IMR-90 (cell line): ENCODE measurements at regions not wholly inside any gene's neighbourhood (a gene's known extent, or its start where the extent isn't known, plus 50 kb on each side); places are given as distances from the start of the nearest gene placed in this dataset.

Experiments
- ATAC-seq: fragments of 200-7000 bp; cut with Tn5 transposase; 2 replicates; pipeline ENCODE4 v1.9.1; 2020; ENCODE audit warnings: low read depth, mild to moderate bottlenecking, moderate library complexity
- BruUV-seq: library from RNA; stranded (reverse); fragments of 400-500 nt; replicated peaks from 2 replicates; lab custom pipeline; 2021; lab: Mats Ljungman, UMichigan
- CTCF ChIA-PET: fragments of 300-600 bp; formaldehyde crosslinking; extraction: SDS; loops from one replicate; lab custom pipeline; 2021; ENCODE audit warnings: antibody characterized with exemption; lab: Yijun Ruan, JAX
- POLR2A ChIA-PET: fragments of 300-600 bp; sonication (Branson Sonifier 250); formaldehyde crosslinking; loops from one replicate; lab custom pipeline; 2022; ENCODE audit warnings: antibody characterized with exemption; ENCODE audit not compliant: unreplicated experiment; lab: Charles Lee
- DNase-seq: peaks from one replicate; pipeline ENCODE4 v3.0.0; 2013
- H2AFZ ChIP-seq: replicated peaks from 2 replicates; pipeline ENCODE3; 2013; ENCODE audit warnings: low read length, mild to moderate bottlenecking; ENCODE audit not compliant: poor library complexity
- H2AK5ac ChIP-seq: 2 replicates; pipeline ENCODE4 v1.6.1; 2013; ENCODE audit warnings: low read depth, low read length, inconsistent platforms
- H2AK9ac ChIP-seq: replicated peaks from 2 replicates; pipeline ENCODE3; 2013; ENCODE audit warnings: mild to moderate bottlenecking, low read depth, low read length, moderate library complexity; ENCODE audit not compliant: poor library complexity
- H2BK120ac ChIP-seq: 2 replicates; pipeline ENCODE4 v1.6.1; 2013; ENCODE audit warnings: low read depth, low read length, inconsistent platforms
- H2BK15ac ChIP-seq: 3 replicates; pipeline ENCODE4 v1.6.1; 2013; ENCODE audit warnings: low read depth, low read length, inconsistent platforms
- H2BK20ac ChIP-seq: 2 replicates; pipeline ENCODE4 v1.6.1; 2013; ENCODE audit warnings: low read depth, mild to moderate bottlenecking, inconsistent platforms, low read length, moderate library complexity
- H2BK5ac ChIP-seq: 2 replicates; pipeline ENCODE4 v1.6.1; 2013; ENCODE audit warnings: mild to moderate bottlenecking, low read depth, low read length, inconsistent platforms; ENCODE audit not compliant: poor library complexity, severe bottlenecking
- H3K14ac ChIP-seq: replicated peaks from 2 replicates; pipeline ENCODE4 v1.6.1; 2013; ENCODE audit warnings: low read depth, low read length, inconsistent platforms
- H3K18ac ChIP-seq: 2 replicates; pipeline ENCODE4 v1.6.1; 2013; ENCODE audit warnings: low read depth, low read length, control low read depth
- H3K23ac ChIP-seq: 2 replicates; pipeline ENCODE4 v1.6.1; 2013; ENCODE audit warnings: low read depth, low read length, inconsistent platforms
- H3K27ac ChIP-seq: 2 replicates; pipeline ENCODE4 v1.5.1; 2013; ENCODE audit warnings: mild to moderate bottlenecking, control low read depth, low read length; ENCODE audit not compliant: insufficient read depth
- H3K27me3 ChIP-seq: 2 replicates; pipeline ENCODE4 v1.6.1; 2013; ENCODE audit warnings: low read length; ENCODE audit not compliant: control insufficient read depth, insufficient read depth
- H3K36me3 ChIP-seq: 2 replicates; pipeline ENCODE4 v1.6.1; 2013; ENCODE audit warnings: low read length, mixed read lengths; ENCODE audit not compliant: control insufficient read depth, insufficient read depth
- H3K4ac ChIP-seq: 2 replicates; pipeline ENCODE4 v1.6.1; 2013; ENCODE audit warnings: low read depth, low read length, inconsistent platforms
- H3K4me1 ChIP-seq: 2 replicates; pipeline ENCODE4 v1.6.1; 2013; ENCODE audit warnings: low read length, mixed read lengths; ENCODE audit not compliant: control insufficient read depth, insufficient read depth
- H3K4me2 ChIP-seq: 2 replicates; pipeline ENCODE4 v1.6.1; 2013; ENCODE audit warnings: low read depth, mild to moderate bottlenecking, control low read depth, low read length, moderate library complexity
- H3K4me3 ChIP-seq: 2 replicates; pipeline ENCODE4 v1.5.1; 2013; ENCODE audit warnings: low read depth, mild to moderate bottlenecking, control low read depth, low read length, moderate library complexity; ENCODE audit not compliant: insufficient read depth
- H3K56ac ChIP-seq: 2 replicates; pipeline ENCODE4 v1.6.1; 2013; ENCODE audit warnings: low read length, inconsistent platforms; ENCODE audit not compliant: insufficient read depth; ENCODE audit errors: extremely low read depth
- H3K79me1 ChIP-seq, 2 experiments: 2 replicates each; pipeline ENCODE4 v1.6.1; 2013; ENCODE audit warnings: low read length in 2 of 2, inconsistent platforms in 1 of 2, low read depth in 1 of 2
- H3K9ac ChIP-seq: 2 replicates; pipeline ENCODE4 v1.6.1; 2013; ENCODE audit warnings: low read depth, low read length, control low read depth
- H3K9me1 ChIP-seq: 2 replicates; pipeline ENCODE4 v1.6.1; 2013; ENCODE audit warnings: low read length, inconsistent platforms; ENCODE audit not compliant: insufficient read depth
- H3K9me3 ChIP-seq: 2 replicates; pipeline ENCODE4 v1.6.1; 2013; ENCODE audit warnings: low read length; ENCODE audit not compliant: control insufficient read depth, insufficient read depth
- H4K20me1 ChIP-seq: 2 replicates; pipeline ENCODE4 v1.6.1; 2013; ENCODE audit warnings: low read length, inconsistent platforms; ENCODE audit not compliant: insufficient read depth
- H4K5ac ChIP-seq: 2 replicates; pipeline ENCODE4 v1.6.1; 2013; ENCODE audit warnings: mild to moderate bottlenecking, low read depth, low read length, control low read depth
- H4K8ac ChIP-seq, 2 experiments: 2 replicates each; pipeline ENCODE4 v1.6.1; 2013; ENCODE audit warnings: low read depth in 2 of 2, low read length in 2 of 2, control low read depth in 1 of 2, inconsistent platforms in 1 of 2
- H4K91ac ChIP-seq: 2 replicates; pipeline ENCODE4 v1.6.1; 2013; ENCODE audit warnings: low read depth, low read length, inconsistent platforms; ENCODE audit not compliant: insufficient read depth
- BHLHE40 ChIP-seq: fragments of 150-350 bp; IDR thresholded peaks from 2 replicates; pipeline ENCODE4 v1.6.1; 2016; ENCODE audit warnings: mild to moderate bottlenecking, low read depth, low read length
- CEBPB ChIP-seq: IDR thresholded peaks from 2 replicates; pipeline ENCODE4 v1.6.1; 2012; ENCODE audit warnings: low read depth, low read length, improper control_type of control experiment
- CHD1 ChIP-seq: IDR thresholded peaks from 2 replicates; pipeline ENCODE4 v1.6.1; 2012; ENCODE audit warnings: low read depth, low read length, improper control_type of control experiment
- FOS ChIP-seq: fragments of 150-350 bp; IDR thresholded peaks from 2 replicates; pipeline ENCODE4 v1.6.1; 2016; ENCODE audit warnings: low read depth, low read length
- MAFK ChIP-seq: IDR thresholded peaks from 2 replicates; pipeline ENCODE4 v1.6.1; 2012; ENCODE audit warnings: low read depth, low read length, improper control_type of control experiment
- MAZ ChIP-seq: IDR thresholded peaks from 2 replicates; pipeline ENCODE4 v1.6.1; 2012; ENCODE audit warnings: low read depth, mild to moderate bottlenecking, low read length, improper control_type of control experiment, moderate library complexity, borderline replicate concordance
- MXI1 ChIP-seq: IDR thresholded peaks from 2 replicates; pipeline ENCODE4 v1.6.1; 2012; ENCODE audit warnings: low read depth, mild to moderate bottlenecking, low read length, moderate library complexity, borderline replicate concordance
- NFE2L2 ChIP-seq: fragments of 150-350 bp; IDR thresholded peaks from 2 replicates; pipeline ENCODE4 v1.6.1; 2016; ENCODE audit warnings: low read depth, mild to moderate bottlenecking, low read length
- POLR2A ChIP-seq: IDR thresholded peaks from 2 replicates; pipeline ENCODE4 v1.6.1; 2012; ENCODE audit warnings: mild to moderate bottlenecking, low read depth, low read length
- RAD21 ChIP-seq: IDR thresholded peaks from 2 replicates; pipeline ENCODE4 v1.6.1; 2012; ENCODE audit warnings: low read length, improper control_type of control experiment
- RCOR1 ChIP-seq: IDR thresholded peaks from 2 replicates; pipeline ENCODE4 v1.6.1; 2012; ENCODE audit warnings: mild to moderate bottlenecking, low read length, improper control_type of control experiment; ENCODE audit not compliant: insufficient replicate concordance
- SMC3 ChIP-seq: fragments of 150-350 bp; IDR thresholded peaks from 2 replicates; pipeline ENCODE4 v1.6.1; 2016; ENCODE audit warnings: low read depth, mild to moderate bottlenecking, antibody characterized with exemption, low read length, moderate library complexity
- WGBS, 2 experiments: methylation state at CpG; one replicate each; pipeline versions ENCODE4 v1.1.5 to v1.1.7; 2013; ENCODE audit warnings: missing lambda C conversion rate in 2 of 2; ENCODE audit not compliant: insufficient read length in 1 of 2; ENCODE audit errors: extremely low coverage in 2 of 2; 5-methylcytosine and 5-hydroxymethylcytosine counted together
- dilution Hi-C: fragments of 300-500 bp; cut with HindIII; formaldehyde crosslinking; loops from one replicate; pipeline ENCODE4 v1.14.3; 2018; ENCODE audit warnings: low sequenced_read_pairs; ENCODE audit not compliant: unreplicated experiment
- in situ Hi-C: fragments of 300-500 bp; cut with MboI; formaldehyde crosslinking; loops from 3 replicates; pipeline ENCODE4 v1.14.3; 2019; ENCODE audit warnings: low sequenced_read_pairs, inconsistent platforms, mixed read lengths
- intact Hi-C: fragments of 100-400 bp; cut with micrococcal nuclease; formaldehyde crosslinking; loops from 2 replicates; pipeline ENCODE4 v1.10.0; 2022
- TF ChIP-seq, protein P1 (sequence below): fragments of 150-350 bp; IDR thresholded peaks from 2 replicates; pipeline ENCODE4 v1.6.1; 2017; ENCODE audit warnings: mild to moderate bottlenecking, antibody characterized with exemption, low read length, low read depth
- TF ChIP-seq, protein P2 (sequence below): conservative IDR thresholded peaks from 2 replicates; pipeline ENCODE4 v1.5.1; 2012; ENCODE audit warnings: mild to moderate bottlenecking, low read depth, low read length, improper control_type of control experiment
- TF ChIP-seq, protein P3 (sequence below): fragments of 150-350 bp; IDR thresholded peaks from 2 replicates; pipeline ENCODE4 v1.6.1; 2016; ENCODE audit warnings: low read depth, mild to moderate bottlenecking, low read length, moderate library complexity, borderline replicate concordance

- no peak overlapping the region for H3K18ac ChIP-seq
- no peak for TF ChIP-seq MXI1
- TF ChIP-seq MAZ, result no peak
- TF ChIP-seq MAFK, result no peak
- TF ChIP-seq, protein P1, sequence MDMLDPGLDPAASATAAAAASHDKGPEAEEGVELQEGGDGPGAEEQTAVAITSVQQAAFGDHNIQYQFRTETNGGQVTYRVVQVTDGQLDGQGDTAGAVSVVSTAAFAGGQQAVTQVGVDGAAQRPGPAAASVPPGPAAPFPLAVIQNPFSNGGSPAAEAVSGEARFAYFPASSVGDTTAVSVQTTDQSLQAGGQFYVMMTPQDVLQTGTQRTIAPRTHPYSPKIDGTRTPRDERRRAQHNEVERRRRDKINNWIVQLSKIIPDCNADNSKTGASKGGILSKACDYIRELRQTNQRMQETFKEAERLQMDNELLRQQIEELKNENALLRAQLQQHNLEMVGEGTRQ, result no peak
- TF ChIP-seq RCOR1, result no peak
- TF ChIP-seq CHD1, result no peak
- TF ChIP-seq POLR2A, result no peak
- TF ChIP-seq, protein P2, sequence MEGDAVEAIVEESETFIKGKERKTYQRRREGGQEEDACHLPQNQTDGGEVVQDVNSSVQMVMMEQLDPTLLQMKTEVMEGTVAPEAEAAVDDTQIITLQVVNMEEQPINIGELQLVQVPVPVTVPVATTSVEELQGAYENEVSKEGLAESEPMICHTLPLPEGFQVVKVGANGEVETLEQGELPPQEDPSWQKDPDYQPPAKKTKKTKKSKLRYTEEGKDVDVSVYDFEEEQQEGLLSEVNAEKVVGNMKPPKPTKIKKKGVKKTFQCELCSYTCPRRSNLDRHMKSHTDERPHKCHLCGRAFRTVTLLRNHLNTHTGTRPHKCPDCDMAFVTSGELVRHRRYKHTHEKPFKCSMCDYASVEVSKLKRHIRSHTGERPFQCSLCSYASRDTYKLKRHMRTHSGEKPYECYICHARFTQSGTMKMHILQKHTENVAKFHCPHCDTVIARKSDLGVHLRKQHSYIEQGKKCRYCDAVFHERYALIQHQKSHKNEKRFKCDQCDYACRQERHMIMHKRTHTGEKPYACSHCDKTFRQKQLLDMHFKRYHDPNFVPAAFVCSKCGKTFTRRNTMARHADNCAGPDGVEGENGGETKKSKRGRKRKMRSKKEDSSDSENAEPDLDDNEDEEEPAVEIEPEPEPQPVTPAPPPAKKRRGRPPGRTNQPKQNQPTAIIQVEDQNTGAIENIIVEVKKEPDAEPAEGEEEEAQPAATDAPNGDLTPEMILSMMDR, result no peak
- TF ChIP-seq NFE2L2, result no peak
- TF ChIP-seq BHLHE40, result no peak
- TF ChIP-seq, protein P3, sequence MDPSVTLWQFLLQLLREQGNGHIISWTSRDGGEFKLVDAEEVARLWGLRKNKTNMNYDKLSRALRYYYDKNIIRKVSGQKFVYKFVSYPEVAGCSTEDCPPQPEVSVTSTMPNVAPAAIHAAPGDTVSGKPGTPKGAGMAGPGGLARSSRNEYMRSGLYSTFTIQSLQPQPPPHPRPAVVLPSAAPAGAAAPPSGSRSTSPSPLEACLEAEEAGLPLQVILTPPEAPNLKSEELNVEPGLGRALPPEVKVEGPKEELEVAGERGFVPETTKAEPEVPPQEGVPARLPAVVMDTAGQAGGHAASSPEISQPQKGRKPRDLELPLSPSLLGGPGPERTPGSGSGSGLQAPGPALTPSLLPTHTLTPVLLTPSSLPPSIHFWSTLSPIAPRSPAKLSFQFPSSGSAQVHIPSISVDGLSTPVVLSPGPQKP, result no peak
- TF ChIP-seq RAD21, result no peak
- TF ChIP-seq SMC3, result no peak
- no peak for TF ChIP-seq FOS
- TF ChIP-seq CEBPB, result no peak
- no peak overlapping the region for H2AK5ac ChIP-seq
- H3K56ac ChIP-seq, result no peak overlapping the region
- CTCF ChIA-PET, result no interaction called here
- H3K27ac ChIP-seq, result no peak overlapping the region
- no peak overlapping the region for H2BK20ac ChIP-seq
- no peaks in the 10 kb centered on the region for H3K9me1 ChIP-seq
- H4K20me1 ChIP-seq, result no peaks in the 10 kb centered on the region
- no peaks in the 10 kb centered on the region for H3K79me1 ChIP-seq
- DNase-seq (no peak), ATAC-seq (no peak)
- no peak overlapping the region for H3K9ac ChIP-seq
- H2AFZ ChIP-seq, result no peak overlapping the region
- H2BK5ac ChIP-seq, result no peak overlapping the region
- peaks cover 1% of the 10 kb centered on the region for H3K27me3 ChIP-seq
- H3K9me3 ChIP-seq, result no peaks in the 10 kb centered on the region
- H3K36me3 ChIP-seq, result no peaks in the 10 kb centered on the region
- no TSS peak for BruUV-seq
- H3K4me2 ChIP-seq, result no peak overlapping the region
- in situ Hi-C loops (no loop called here), dilution Hi-C loops (no loop called here), intact Hi-C loops (loop anchor here (2.0 to 10.0 kb wide), 4 partner anchors 308 to 1286 kb away; no protein-coding TSS in a partner anchor)
- no peak overlapping the region for H2BK120ac ChIP-seq
- H3K4ac ChIP-seq, result no peak overlapping the region
- WGBS, 2 experiments, result no CpG with 5 or more reads among the region's 2 CpGs
- no peak overlapping the region for H2BK15ac ChIP-seq
- no peak overlapping the region for H4K8ac ChIP-seq
- no peaks in the 10 kb centered on the region for H3K4me1 ChIP-seq
- no peak overlapping the region for H3K14ac ChIP-seq
- H3K4me3 ChIP-seq, result no peak overlapping the region
- no peak overlapping the region for H4K91ac ChIP-seq
- H2AK9ac ChIP-seq, result no peak overlapping the region
- POLR2A ChIA-PET, result no interaction called here
- H4K5ac ChIP-seq, result no peak overlapping the region
- no peak overlapping the region for H3K23ac ChIP-seq
Observed at GRCh38 chr11:15326520-15326919, 211.8 kb downstream of the INSC start.
